HG03575 (cell line): ENCODE measurements at regions not wholly inside any gene's neighbourhood (a gene's known extent, or its start where the extent isn't known, plus 50 kb on each side); places are given as distances from the start of the nearest gene placed in this dataset.

ENCODE experiments used
- ATAC-seq: cut with Tn5 transposase; IDR thresholded peaks from one replicate; pipeline ENCODE4 v1.9.1; 2021; ENCODE audit not compliant: unreplicated experiment, insufficient number of reproducible peaks, low FRiP score; ENCODE audit errors: extremely low read depth

DNA sequence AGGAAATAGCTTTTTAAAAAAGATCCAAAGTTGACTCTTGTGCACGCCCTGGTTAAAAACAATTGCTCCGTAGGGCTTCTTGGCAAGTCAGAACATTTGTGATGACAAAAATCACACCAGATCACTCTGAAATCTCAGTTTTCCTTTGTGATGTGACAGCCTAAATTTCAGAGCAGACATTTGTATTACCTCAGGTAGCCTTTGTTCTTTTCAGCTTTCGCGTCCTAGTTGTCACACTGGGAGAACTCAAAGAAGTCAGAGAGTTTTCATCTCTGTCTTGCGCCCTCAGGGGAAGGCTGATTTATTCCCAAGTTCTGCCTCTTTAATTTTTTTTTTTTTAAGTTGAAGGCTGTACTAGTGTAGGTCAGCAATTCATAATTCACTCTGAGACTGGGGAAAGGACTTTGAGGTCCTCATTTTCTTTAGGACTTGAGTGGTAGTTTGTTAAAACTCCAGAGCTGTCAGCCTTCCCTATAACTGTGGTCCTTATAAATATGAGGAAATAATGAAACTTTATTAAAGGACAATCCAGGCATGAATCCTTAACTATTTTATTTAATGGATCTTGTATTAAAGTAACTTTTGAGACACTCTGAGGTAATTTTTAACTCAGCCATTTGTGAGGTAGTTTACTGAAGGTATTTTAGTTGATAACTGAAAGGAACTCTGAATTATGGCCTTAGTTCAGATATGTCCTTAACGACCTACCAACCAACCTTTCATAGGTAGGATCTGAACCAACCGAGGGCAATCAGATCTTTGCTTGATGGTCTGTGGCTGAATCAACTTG is 525.1 kb upstream of the FAM98A start:
- ATAC-seq: no peak

DNA sequence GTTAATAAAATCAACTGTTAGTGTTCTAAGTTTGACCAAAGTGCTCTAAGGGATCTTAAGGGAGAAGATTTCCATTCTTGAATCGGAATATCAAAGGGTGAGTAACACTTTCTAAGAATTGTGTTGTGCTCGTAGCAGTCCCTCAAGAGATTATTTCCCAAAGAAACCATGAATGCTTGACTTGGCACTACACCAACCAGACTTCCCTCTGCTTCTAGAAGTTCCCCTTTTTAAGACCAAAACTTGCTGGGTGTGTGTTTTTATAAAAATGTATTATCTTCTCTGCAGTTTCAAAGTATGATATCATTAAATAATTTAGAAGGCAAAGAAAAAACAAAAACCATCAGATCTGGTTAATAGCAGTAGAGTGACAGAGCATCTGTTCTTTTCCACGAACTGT is 522.0 kb upstream of the FAM98A start:
- ATAC-seq: no peak

GRCh38 chr2:34115076-34115475 is 516.0 kb upstream of the FAM98A start:
- ATAC-seq: no peak

- ATAC-seq: no peak
Measured at GRCh38 chr2:34112161-34112560, 513.1 kb upstream of the FAM98A start.

DNA sequence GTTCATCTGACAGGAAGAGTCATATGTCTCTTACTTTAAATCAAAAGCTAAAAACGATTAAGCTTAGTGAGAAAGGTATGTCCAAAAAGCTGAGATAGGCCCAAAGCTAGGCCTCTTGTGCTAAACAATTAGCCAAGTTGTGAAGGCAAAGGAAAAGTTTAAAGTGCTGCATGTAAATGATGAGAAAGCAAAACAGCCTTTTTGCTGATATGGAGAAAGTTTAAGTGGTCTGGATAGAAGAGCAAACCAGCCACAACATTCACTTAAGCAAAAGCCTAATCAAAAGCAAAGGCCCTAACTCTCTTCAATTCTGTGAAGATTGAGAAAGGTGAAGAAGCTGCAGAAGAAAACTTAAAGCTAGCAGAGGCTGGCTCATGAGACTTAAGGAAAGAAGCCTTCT is 511.3 kb upstream of the FAM98A start:
- ATAC-seq: no peak

GRCh38 chr2:34107811-34108210 is 508.7 kb upstream of the FAM98A start:
- ATAC-seq: no peak

- ATAC-seq: no peak
Measured at GRCh38 chr2:34105006-34105767, 506.1 kb upstream of the FAM98A start.

- ATAC-seq: no peak
Measured at GRCh38 chr2:34104601-34105000, 505.5 kb upstream of the FAM98A start.

DNA sequence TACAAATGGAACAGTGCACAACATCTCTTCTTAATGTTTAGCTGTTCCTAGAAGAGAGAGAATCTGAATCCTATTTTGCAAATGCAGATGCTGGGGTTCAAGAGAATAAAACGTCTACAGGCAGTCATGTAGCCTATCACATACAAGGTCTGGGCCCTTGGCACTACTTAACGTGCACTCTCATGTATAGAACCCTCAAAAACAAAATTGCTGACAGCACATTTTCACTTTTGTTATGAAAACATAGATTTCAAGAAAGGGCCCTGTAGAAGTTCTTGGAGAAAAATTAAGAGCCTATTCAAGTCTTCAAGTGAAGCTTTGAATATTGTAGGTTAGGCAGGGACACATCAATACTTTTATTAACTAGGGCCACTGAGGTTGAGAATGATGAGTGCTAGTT is 504.3 kb upstream of the FAM98A start:
- no peak for ATAC-seq

GRCh38 chr2:34102339-34102738 is 503.2 kb upstream of the FAM98A start:
- no peak for ATAC-seq

- no peak for ATAC-seq
Measured at GRCh38 chr2:34099377-34099776, 500.3 kb upstream of the FAM98A start.

- ATAC-seq: no peak
Measured at GRCh38 chr2:34098256-34098655, 499.2 kb upstream of the FAM98A start.

GRCh38 chr2:34096562-34097171 is 497.6 kb upstream of the FAM98A start:
- peak; percentile 46 for ATAC-seq

- ATAC-seq: no peak
Measured at GRCh38 chr2:34093790-34094189, 494.7 kb upstream of the FAM98A start.

GRCh38 chr2:34070196-34070595 is 471.1 kb upstream of the FAM98A start:
- ATAC-seq: no peak

DNA sequence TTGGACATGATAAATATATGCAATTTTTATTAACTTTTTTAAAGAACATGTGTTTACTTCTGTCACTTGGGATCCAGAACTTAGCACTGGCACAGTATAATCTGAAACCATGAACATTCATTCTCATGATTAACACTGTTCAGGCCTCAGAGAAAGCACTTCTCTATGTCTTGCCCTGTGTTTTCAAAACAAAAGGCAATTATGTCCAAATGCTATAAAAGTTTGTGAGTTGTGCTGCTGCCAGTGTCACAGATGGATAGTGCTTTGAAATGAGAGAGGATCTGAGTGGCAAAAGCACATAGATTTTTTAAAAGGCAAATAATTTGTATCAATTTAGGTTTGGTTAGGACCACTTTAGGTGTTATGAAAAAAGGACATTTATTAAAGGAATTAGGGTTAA is 470.5 kb upstream of the FAM98A start:
- no peak for ATAC-seq

DNA sequence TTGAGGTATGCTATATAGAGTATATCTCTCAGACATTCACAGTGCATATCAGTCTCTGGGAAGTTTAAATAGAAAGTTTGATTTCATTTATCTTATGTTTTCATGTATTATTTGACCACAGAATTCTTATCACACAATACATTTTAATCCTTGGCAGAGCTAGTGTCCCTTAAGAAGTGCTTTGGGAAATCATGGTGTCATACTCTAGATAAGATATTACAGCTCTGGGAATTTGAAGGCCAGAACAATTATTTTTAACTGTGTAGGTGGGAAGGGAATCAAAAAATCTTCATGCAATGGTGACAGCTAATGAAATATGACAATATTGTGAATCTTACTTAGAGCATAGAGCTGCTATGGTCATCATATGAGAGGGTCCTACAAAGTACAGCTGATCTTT is 451.3 kb upstream of the FAM98A start:
- no peak for ATAC-seq

DNA sequence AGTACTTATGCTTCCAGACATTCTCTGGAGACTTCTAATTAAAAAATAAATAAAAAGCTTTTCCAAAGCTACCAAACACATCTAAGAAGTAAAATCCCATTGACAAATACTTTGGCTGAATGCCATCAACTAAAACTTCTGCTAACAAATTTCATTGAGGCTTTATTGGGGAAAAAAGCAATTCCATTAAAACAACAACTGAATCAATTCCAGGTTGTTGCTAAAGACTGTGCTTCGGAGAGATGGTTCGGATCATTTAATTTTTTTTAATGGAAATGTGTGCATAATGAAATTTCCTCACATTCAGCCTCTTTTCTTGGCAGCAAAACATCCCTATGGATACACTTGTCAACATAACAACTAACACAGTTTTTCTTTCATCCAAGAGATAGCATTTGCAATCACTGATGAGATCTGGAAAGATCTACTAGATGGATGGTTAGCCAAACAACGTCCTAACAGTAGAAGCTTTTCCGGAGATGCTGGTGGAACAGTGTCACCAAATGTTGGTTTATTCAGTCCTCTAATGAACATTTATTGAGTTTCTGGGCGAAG is 446.1 kb upstream of the FAM98A start:
- no peak for ATAC-seq

DNA sequence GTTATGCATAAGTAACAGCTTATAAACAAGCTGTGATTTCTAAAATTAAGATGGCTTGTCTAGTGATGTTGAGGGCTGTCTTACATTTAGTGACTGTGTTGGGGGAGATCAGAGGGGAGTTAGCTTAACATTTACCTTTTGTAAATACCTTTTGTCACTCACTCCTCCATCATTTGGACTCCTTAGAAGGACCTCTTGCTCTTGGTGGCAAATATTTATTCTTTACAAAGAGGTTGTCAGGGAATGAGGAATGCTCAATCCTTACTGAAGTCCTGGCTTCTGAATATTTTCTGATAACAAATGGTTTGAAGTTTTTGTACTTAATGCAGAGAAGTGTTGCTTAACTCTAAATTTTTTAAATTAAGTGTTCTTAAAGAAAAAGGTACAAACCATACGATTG is 438.8 kb upstream of the FAM98A start:
- ATAC-seq: no peak

DNA sequence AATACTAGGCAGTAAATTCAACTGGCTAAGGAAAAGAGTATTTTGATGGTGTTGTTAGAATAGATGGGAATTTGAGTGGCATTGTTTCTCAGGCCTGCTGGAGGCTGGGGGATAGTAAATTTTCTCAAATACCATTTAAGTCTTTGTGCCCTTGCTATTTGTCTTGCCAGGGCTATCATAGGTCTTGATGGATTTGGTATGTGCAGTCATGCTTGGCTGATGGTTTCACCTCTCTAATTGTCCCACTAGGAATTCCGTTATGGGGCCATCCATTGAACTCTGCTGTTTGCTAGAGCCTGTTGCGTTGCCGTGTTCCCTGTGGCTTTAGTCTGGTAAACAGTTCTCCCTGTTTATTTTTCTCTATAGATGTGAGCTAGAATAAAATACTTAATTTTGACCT is 438.1 kb upstream of the FAM98A start:
- no peak for ATAC-seq
